HCT116 (cell line): ENCODE measurements at regions not wholly inside any gene's neighbourhood (a gene's known extent, or its start where the extent isn't known, plus 50 kb on each side); places are given as distances from the start of the nearest gene placed in this dataset.

ENCODE experiments used
- ATAC-seq: fragments of 200-7000 bp; cut with Tn5 transposase; 2 replicates; pipeline ENCODE4 v1.9.1; 2020; ENCODE audit warnings: mild to moderate bottlenecking, moderate library complexity
- BruUV-seq: library from RNA; stranded (reverse); fragments of 400-500 nt; replicated peaks from 2 replicates; lab custom pipeline; 2021; lab: Mats Ljungman, UMichigan
- CTCF ChIA-PET: fragments of 300-600 bp; sonication (Branson Sonifier 250); formaldehyde crosslinking; loops from one replicate; lab custom pipeline; 2021; ENCODE audit warnings: antibody characterized with exemption; lab: Charles Lee
- POLR2A ChIA-PET: fragments of 300-600, 350-600 bp; sonication (Branson Sonifier 250); formaldehyde crosslinking; loops from one replicate; lab custom pipeline; 2021; ENCODE audit warnings: antibody characterized with exemption; lab: Charles Lee
- RAD21 ChIA-PET, 2 experiments: fragments of 300-600 bp; sonication (Branson Sonifier 250); formaldehyde crosslinking; loops; one replicate each; lab custom pipeline; 2023; ENCODE audit warnings: low total read pairs in 2 of 2; ENCODE audit not compliant: uncharacterized antibody in 2 of 2, unreplicated experiment in 2 of 2, low non-redundant PET in 1 of 2; lab: Charles Lee
- DNase-seq: peaks from one replicate; pipeline ENCODE4 v3.0.0-alpha.2; 2010; ENCODE audit warnings: low read depth, low spot score
- H2AFZ ChIP-seq: fragments of 200-600 bp; shearing (Covaris generic), sonication (generic); 2 replicates; pipeline ENCODE4 v1.6.1; 2017; ENCODE audit warnings: low read depth, mixed run types, mixed read lengths, antibody characterized with exemption, low read length; ENCODE audit not compliant: poor library complexity, severe bottlenecking
- H3K27ac ChIP-seq: 2 replicates; pipeline ENCODE4 v1.5.1; 2012; ENCODE audit warnings: low read depth, low read length
- H3K27me3 ChIP-seq: fragments of 200-600 bp; sonication (generic); 2 replicates; pipeline ENCODE4 v1.6.1; 2016; ENCODE audit warnings: mixed run types, low read length, mixed read lengths; ENCODE audit not compliant: insufficient read depth
- H3K36me3 ChIP-seq, 2 experiments: fragments of 200-500 bp in 1 of 2; fragments of 200-600 bp in 1 of 2; sonication (Bioruptor generic) in 1 of 2; sonication (generic) in 1 of 2; 2 replicates each; pipeline versions ENCODE4 v1.5.1 to v1.6.1; 2014 to 2016; ENCODE audit warnings: low read length in 2 of 2, inconsistent platforms in 1 of 2, mixed read lengths in 1 of 2, mixed run types in 1 of 2; ENCODE audit not compliant: insufficient read depth in 2 of 2, control insufficient read depth in 1 of 2
- H3K4me1 ChIP-seq, 2 experiments: fragments of 200-600 bp in 1 of 2; sonication (generic) in 1 of 2; 2 replicates each; pipeline versions ENCODE4 v1.5.1 to v1.6.1; 2012 to 2017; ENCODE audit warnings: low read length in 2 of 2, inconsistent platforms in 1 of 2, mild to moderate bottlenecking in 1 of 2, mixed read lengths in 1 of 2, mixed run types in 1 of 2, moderate library complexity in 1 of 2; ENCODE audit not compliant: insufficient read depth in 2 of 2, control insufficient read depth in 1 of 2
- H3K4me2 ChIP-seq: fragments of 200-600 bp; sonication (generic); 2 replicates; pipeline ENCODE4 v1.6.1; 2017; ENCODE audit warnings: mixed run types, low read length, mixed read lengths
- H3K4me3 ChIP-seq, 2 experiments: fragments of 200-600 bp in 1 of 2; sonication (generic) in 1 of 2; replicated peaks in 1 of 2; 2 replicates each; pipeline ENCODE4 v1.5.1; 2011 to 2016; ENCODE audit warnings: low read length in 2 of 2, control low read depth in 1 of 2, low read depth in 1 of 2, mild to moderate bottlenecking in 1 of 2, mixed read lengths in 1 of 2, mixed run types in 1 of 2
- H3K79me2 ChIP-seq: fragments of 200-600 bp; sonication (generic); 2 replicates; pipeline ENCODE4 v1.6.1; 2017; ENCODE audit warnings: mild to moderate bottlenecking, mixed run types, low read length, moderate library complexity, mixed read lengths; ENCODE audit not compliant: insufficient read depth
- H3K9ac ChIP-seq: fragments of 200-600 bp; sonication (generic); 2 replicates; pipeline ENCODE4 v1.6.1; 2016; ENCODE audit warnings: low read length, mixed read lengths
- H3K9me2 ChIP-seq: fragments of 200-600 bp; sonication (generic), shearing (Covaris generic); 2 replicates; pipeline ENCODE4 v1.6.1; 2017; ENCODE audit warnings: mixed run types, mild to moderate bottlenecking, moderate library complexity; ENCODE audit not compliant: insufficient read depth
- H3K9me3 ChIP-seq, 2 experiments: fragments of 200-500 bp in 1 of 2; fragments of 200-600 bp in 1 of 2; sonication (Bioruptor generic) in 1 of 2; sonication (generic) in 1 of 2; 2 replicates each; pipeline ENCODE4 v1.6.1; 2014 to 2017; ENCODE audit warnings: low read length in 2 of 2, mixed read lengths in 2 of 2, inconsistent platforms in 1 of 2, low read depth in 1 of 2, mild to moderate bottlenecking in 1 of 2, mixed run types in 1 of 2, moderate library complexity in 1 of 2; ENCODE audit not compliant: control insufficient read depth in 1 of 2, insufficient read depth in 1 of 2
- H4K20me1 ChIP-seq: fragments of 200-600 bp; sonication (generic), shearing (Covaris generic); 2 replicates; pipeline ENCODE4 v1.6.1; 2017; ENCODE audit warnings: mixed run types, mild to moderate bottlenecking, moderate library complexity; ENCODE audit not compliant: insufficient read depth
- CBX3 ChIP-seq: IDR thresholded peaks from 2 replicates; pipeline ENCODE4 v1.6.1; 2012; ENCODE audit warnings: low read depth
- EGR1 ChIP-seq: IDR thresholded peaks from 2 replicates; pipeline ENCODE4 v1.6.1; 2012; ENCODE audit warnings: low read depth
- ELF1 ChIP-seq: IDR thresholded peaks from 2 replicates; pipeline ENCODE4 v1.6.1; 2012; ENCODE audit warnings: low read depth, borderline replicate concordance
- EZH2phosphoT487 ChIP-seq: fragments of 200-600 bp; IDR thresholded peaks from 2 replicates; pipeline ENCODE4 v1.6.1; 2018; ENCODE audit warnings: antibody characterized with exemption, borderline replicate concordance
- POLR2A ChIP-seq: IDR thresholded peaks from 2 replicates; pipeline ENCODE4 v1.7.0; 2011; ENCODE audit warnings: borderline replicate concordance; ENCODE audit not compliant: insufficient read depth, insufficient read length; ENCODE audit errors: extremely low read depth
- POLR2AphosphoS5 ChIP-seq: IDR thresholded peaks from 2 replicates; pipeline ENCODE4 v1.6.1; 2011; ENCODE audit warnings: mild to moderate bottlenecking, low read depth, low read length, moderate library complexity
- SIN3A ChIP-seq: IDR thresholded peaks from 2 replicates; pipeline ENCODE4 v1.6.1; 2012; ENCODE audit warnings: low read depth
- TCF7L2 ChIP-seq: IDR thresholded peaks from 2 replicates; pipeline ENCODE4 v1.7.0; 2011; ENCODE audit warnings: borderline replicate concordance, inconsistent platforms; ENCODE audit not compliant: insufficient read depth, insufficient read length; ENCODE audit errors: extremely low read depth
- YY1 ChIP-seq: IDR thresholded peaks from 2 replicates; pipeline ENCODE4 v1.6.1; 2011; ENCODE audit warnings: low read length, low read depth, moderate library complexity, mild to moderate bottlenecking; ENCODE audit not compliant: insufficient replicate concordance; ENCODE audit errors: extremely low read depth
- intact Hi-C: fragments of 100-400 bp; cut with micrococcal nuclease; formaldehyde crosslinking; loops from 2 replicates; pipeline ENCODE4 v1.10.0; 2022
- TF ChIP-seq, protein P1 (sequence below): IDR thresholded peaks from 2 replicates; pipeline ENCODE4 v1.6.1; 2012; ENCODE audit warnings: low read depth
- TF ChIP-seq, protein P2 (sequence below): IDR thresholded peaks from 2 replicates; pipeline ENCODE4 v1.6.1; 2012

DNA sequence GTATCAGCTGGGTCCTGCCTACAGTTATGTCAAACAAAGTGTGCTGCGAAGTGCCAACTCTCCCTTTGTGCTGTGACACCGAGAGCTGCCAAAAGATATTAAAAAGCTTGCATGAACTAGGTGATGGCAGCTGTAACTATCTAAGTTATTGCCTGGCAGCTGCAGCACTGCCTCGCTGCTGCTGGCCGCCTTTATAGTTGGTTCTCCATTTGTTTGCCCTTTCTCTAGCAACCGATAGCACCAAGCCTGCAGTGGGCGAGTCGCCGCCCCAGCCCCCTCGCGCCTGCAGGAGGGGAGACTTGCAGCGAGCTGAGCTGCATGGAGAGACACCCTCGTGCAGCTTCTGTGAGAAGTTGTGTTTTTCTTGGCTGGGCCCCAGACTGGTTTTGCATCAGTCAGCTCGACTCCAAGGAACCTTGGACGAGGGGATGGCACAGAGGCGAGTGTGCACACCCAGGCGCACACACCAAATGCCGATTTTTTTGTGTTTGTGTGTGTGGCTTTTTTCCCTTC lies 330.6 kb downstream of the RPS6KC1 start:
- Histone ChIP-seq H3K9me2 (no peaks in the 10 kb centered on the region), H3K9ac (no peak overlapping the region), H3K9me3 (no peaks in the 10 kb centered on the region), H3K27ac (no peak overlapping the region), H2AFZ (no peak overlapping the region), H3K4me1 (no peaks in the 10 kb centered on the region), H3K79me2 (no peaks in the 10 kb centered on the region), H3K27me3 (no peaks in the 10 kb centered on the region), H3K4me2 (no peak overlapping the region), H3K4me3 (no peak overlapping the region), H3K36me3 (no peaks in the 10 kb centered on the region), H4K20me1 (no peaks in the 10 kb centered on the region)
- DNase-seq, result no peak
- intact Hi-C loops, result no loop called here
- no TSS peak for BruUV-seq
- TF ChIP-seq EGR1 (no peak), SIN3A (no peak), CBX3 (no peak), POLR2AphosphoS5 (no peak), POLR2A (no peak), EZH2phosphoT487 (no peak), TCF7L2 (no peak), YY1 (no peak), ELF1 (no peak)
- TF ChIP-seq, protein P1, sequence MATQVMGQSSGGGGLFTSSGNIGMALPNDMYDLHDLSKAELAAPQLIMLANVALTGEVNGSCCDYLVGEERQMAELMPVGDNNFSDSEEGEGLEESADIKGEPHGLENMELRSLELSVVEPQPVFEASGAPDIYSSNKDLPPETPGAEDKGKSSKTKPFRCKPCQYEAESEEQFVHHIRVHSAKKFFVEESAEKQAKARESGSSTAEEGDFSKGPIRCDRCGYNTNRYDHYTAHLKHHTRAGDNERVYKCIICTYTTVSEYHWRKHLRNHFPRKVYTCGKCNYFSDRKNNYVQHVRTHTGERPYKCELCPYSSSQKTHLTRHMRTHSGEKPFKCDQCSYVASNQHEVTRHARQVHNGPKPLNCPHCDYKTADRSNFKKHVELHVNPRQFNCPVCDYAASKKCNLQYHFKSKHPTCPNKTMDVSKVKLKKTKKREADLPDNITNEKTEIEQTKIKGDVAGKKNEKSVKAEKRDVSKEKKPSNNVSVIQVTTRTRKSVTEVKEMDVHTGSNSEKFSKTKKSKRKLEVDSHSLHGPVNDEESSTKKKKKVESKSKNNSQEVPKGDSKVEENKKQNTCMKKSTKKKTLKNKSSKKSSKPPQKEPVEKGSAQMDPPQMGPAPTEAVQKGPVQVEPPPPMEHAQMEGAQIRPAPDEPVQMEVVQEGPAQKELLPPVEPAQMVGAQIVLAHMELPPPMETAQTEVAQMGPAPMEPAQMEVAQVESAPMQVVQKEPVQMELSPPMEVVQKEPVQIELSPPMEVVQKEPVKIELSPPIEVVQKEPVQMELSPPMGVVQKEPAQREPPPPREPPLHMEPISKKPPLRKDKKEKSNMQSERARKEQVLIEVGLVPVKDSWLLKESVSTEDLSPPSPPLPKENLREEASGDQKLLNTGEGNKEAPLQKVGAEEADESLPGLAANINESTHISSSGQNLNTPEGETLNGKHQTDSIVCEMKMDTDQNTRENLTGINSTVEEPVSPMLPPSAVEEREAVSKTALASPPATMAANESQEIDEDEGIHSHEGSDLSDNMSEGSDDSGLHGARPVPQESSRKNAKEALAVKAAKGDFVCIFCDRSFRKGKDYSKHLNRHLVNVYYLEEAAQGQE, result no peak
- TF ChIP-seq, protein P2, sequence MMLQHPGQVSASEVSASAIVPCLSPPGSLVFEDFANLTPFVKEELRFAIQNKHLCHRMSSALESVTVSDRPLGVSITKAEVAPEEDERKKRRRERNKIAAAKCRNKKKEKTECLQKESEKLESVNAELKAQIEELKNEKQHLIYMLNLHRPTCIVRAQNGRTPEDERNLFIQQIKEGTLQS, result no peak
- no peak for ATAC-seq
- RAD21 ChIA-PET, result no interaction called here
- POLR2A ChIA-PET, result no interaction called here
- CTCF ChIA-PET, result no interaction called here
